ENCODE measurements at regions not wholly inside any gene's neighbourhood (a gene's known extent, or its start where the extent isn't known, plus 50 kb on each side); places are given as distances from the start of the nearest gene placed in this dataset.

GRCh38 chr6:166221636-166222035, 54.0 kb upstream of the TBXT start:
- TF ChIP-seq CTCF (IDR thresholded peaks at IDR 0.05): no peak
- no peak for TF ChIP-seq EZH2phosphoT487 (IDR thresholded peaks at IDR 0.05; ENCODE audit: borderline replicate concordance, low read depth)
- no peak for TF ChIP-seq NFIC (IDR thresholded peaks at IDR 0.05; ENCODE audit: borderline replicate concordance)
- no peak for TF ChIP-seq TCF12 (IDR thresholded peaks at IDR 0.05)
- TF ChIP-seq PBX3 (IDR thresholded peaks at IDR 0.05): no peak
- no peak for TF ChIP-seq RFX5 (IDR thresholded peaks at IDR 0.05; ENCODE audit: low read length)
